ENCODE measurements at regions not wholly inside any gene's neighbourhood (a gene's known extent, or its start where the extent isn't known, plus 50 kb on each side); places are given as distances from the start of the nearest gene placed in this dataset.

DNA sequence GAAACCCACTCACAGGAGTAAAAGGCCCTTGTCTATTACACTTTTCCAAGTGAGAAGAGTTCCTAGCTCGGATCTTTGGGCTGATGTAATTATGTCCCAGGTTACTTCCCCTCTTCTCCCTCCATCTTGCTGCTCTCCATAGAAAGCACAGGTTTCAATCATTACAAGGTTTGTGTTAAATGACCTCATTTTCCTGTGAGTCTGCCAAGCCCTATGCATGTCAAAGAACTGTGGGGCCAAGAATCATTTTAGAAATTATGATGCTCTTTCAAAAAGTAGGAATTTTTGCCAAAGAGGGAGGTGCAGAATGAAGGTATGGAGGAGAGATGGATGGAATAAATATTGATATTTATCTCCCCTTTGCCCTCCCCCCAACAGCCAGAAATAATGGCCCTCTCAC, 129.3 kb upstream of the TPM1 start:
- ChIA-PET POLR2A (no interaction called here), CTCF (no interaction called here)
- no peak for DNase-seq (ENCODE audit: low read depth, low spot score)
- TF ChIP-seq, protein P1, sequence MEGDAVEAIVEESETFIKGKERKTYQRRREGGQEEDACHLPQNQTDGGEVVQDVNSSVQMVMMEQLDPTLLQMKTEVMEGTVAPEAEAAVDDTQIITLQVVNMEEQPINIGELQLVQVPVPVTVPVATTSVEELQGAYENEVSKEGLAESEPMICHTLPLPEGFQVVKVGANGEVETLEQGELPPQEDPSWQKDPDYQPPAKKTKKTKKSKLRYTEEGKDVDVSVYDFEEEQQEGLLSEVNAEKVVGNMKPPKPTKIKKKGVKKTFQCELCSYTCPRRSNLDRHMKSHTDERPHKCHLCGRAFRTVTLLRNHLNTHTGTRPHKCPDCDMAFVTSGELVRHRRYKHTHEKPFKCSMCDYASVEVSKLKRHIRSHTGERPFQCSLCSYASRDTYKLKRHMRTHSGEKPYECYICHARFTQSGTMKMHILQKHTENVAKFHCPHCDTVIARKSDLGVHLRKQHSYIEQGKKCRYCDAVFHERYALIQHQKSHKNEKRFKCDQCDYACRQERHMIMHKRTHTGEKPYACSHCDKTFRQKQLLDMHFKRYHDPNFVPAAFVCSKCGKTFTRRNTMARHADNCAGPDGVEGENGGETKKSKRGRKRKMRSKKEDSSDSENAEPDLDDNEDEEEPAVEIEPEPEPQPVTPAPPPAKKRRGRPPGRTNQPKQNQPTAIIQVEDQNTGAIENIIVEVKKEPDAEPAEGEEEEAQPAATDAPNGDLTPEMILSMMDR (IDR thresholded peaks at IDR 0.05; ENCODE audit: low read depth, low read length) = no peak
- no peaks in the 10 kb centered on the region for H3K27me3 ChIP-seq (ENCODE audit: control insufficient read depth, insufficient read depth, low read length)
- no peaks in the 10 kb centered on the region for H3K9me3 ChIP-seq (ENCODE audit: control insufficient read depth, insufficient read depth, low read length)
- no peak overlapping the region for H3K4me3 ChIP-seq (ENCODE audit: low read depth, low read length)
- no peak overlapping the region for H3K27ac ChIP-seq (ENCODE audit: low read depth, low read length)

DNA sequence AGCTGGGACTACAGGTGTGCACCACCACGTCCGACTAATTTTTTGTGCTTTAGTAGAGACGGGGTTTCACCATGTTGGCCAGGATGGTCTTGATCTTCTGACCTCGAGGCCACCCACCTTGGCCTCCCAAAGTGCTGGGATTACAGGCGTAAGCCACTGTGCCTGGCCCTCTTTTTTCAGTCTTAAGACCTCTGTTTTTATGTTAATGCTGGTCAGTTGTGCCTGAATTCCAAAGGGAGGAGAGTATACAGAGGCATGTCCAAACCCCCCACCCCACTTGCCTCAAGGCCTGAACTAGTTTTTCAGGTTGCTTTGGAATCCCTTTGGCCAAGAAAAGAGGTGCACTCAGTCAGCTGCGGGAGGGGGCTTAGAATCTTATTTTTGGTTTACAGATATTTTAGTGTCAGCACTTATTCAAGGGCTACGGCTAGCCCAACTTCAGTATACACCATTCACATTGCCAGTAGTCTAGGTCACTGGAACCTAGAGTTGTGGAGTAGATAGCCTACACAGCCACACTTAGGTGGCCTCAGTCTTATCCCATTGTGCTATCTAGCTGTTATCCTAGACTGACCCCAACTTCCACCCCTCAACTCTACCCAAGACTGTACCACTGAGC, 128.0 kb upstream of the TPM1 start:
- TF ChIP-seq, protein P1 (IDR thresholded peaks at IDR 0.05; ENCODE audit: low read depth, low read length) = no peak
- H3K9me3 ChIP-seq (ENCODE audit: control insufficient read depth, insufficient read depth, low read length) = no peaks in the 10 kb centered on the region
- H3K27me3 ChIP-seq (ENCODE audit: control insufficient read depth, insufficient read depth, low read length) = no peaks in the 10 kb centered on the region
- ChIA-PET POLR2A (no interaction called here), CTCF (no interaction called here)
- DNase-seq (ENCODE audit: low read depth, low spot score) = no peak
- H3K27ac ChIP-seq (ENCODE audit: low read depth, low read length) = no peak overlapping the region
- H3K4me3 ChIP-seq (ENCODE audit: low read depth, low read length) = no peak overlapping the region

DNA sequence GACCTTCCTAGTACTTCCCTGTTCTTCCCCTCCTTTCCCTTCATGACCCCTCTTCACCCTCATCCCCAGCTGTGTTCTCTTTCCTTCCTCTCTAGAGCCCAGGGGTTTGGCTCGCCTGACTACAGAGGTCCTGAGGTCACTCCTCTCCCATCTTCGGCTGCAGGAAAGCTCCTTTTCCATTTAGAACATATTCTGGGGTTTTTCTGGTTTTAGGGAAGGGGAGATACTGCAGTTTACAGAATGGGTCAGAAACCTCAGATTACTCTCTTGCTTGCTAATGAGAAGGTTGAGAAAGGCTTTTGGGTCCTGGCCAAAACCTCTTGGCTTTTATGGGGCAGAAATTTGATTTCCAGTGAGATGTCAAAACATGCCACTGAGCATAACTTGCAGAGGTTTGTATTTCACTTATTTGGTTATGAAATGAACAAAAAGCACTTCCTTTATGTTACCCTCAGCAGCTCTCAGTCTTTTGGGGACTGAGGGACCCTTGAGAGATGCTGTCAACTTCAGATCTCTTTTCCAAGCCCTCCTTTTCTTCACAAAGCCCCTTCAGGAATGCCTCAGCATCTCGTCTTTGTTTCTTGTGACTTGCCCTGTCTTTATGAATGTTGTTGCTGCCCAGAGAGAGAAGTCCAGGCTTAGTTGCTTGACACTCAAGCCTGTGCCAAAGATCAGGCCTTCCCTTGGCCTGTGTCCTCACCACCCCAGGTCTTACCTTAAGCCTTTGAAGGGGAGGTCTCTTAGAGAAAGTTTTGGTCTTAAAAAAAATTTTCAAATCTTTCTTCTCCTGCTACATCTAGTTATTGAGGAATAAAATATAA, 121.7 kb upstream of the TPM1 start:
- ChIA-PET CTCF (interaction anchor here (0.5 kb wide), 1 partner anchor 134 kb away, joined by 3 read pairs; no protein-coding TSS in a partner anchor), POLR2A (interaction anchor here (0.7 kb wide), 1 partner anchor 70 kb away, joined by 3 read pairs; no protein-coding TSS in a partner anchor)
- Histone ChIP-seq H3K9me3 (ENCODE audit: control insufficient read depth, insufficient read depth, low read length) (no peaks in the 10 kb centered on the region), H3K4me3 (ENCODE audit: low read depth, low read length) (no peak overlapping the region), H3K27ac (ENCODE audit: low read depth, low read length) (no peak overlapping the region), H3K27me3 (ENCODE audit: control insufficient read depth, insufficient read depth, low read length) (no peaks in the 10 kb centered on the region)
- TF ChIP-seq, protein P1 (IDR thresholded peaks at IDR 0.05; ENCODE audit: low read depth, low read length) = no peak
- no peak for DNase-seq (ENCODE audit: low read depth, low spot score)

DNA sequence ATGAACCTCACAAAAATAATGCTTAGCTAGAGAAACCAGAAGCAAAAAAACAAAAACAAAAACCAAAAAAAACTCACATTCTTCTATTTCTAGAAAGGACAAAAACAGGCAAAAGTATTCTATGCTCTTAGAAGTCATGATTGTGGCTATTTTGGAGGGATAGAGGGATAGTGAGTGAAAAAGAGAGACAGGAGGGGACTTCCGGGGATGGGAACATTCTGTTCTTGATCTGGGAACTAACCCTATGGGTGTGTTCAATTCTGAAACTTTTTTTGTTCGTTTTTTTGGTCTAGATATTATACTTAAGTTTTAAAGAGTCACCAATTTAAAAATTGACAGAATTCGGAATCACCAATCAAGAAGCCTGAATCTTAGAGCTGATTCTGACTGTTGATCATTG, 120.0 kb upstream of the TPM1 start:
- no peaks in the 10 kb centered on the region for H3K27me3 ChIP-seq (ENCODE audit: control insufficient read depth, insufficient read depth, low read length)
- ChIA-PET CTCF (no interaction called here), POLR2A (no interaction called here)
- no peak overlapping the region for H3K4me3 ChIP-seq (ENCODE audit: low read depth, low read length)
- H3K9me3 ChIP-seq (ENCODE audit: control insufficient read depth, insufficient read depth, low read length) = no peaks in the 10 kb centered on the region
- H3K27ac ChIP-seq (ENCODE audit: low read depth, low read length) = no peak overlapping the region
- DNase-seq (ENCODE audit: low read depth, low spot score) = no peak
- TF ChIP-seq, protein P1 (IDR thresholded peaks at IDR 0.05; ENCODE audit: low read depth, low read length) = no peak

DNA sequence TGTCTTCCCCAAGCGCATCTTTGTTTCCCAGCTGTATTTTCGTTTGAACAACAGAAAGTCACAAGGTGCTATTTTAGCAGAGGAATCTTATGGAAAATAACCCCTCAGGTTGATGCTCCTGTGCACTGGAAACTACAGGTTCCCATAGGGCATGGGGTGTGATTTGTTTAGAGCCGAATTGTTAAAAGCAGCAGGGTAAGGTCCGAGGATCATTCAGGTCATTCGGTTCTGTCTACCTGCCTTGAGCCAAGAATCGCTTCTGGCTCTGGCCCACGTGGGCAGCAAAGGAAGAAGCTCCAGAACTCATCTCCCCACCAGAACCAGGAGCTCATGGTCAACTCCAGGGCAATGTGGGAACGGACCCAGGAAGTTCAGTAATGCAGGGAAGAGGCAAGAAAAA, 116.7 kb upstream of the TPM1 start:
- TF ChIP-seq, protein P1 (IDR thresholded peaks at IDR 0.05; ENCODE audit: low read depth, low read length) = no peak
- DNase-seq (ENCODE audit: low read depth, low spot score) = no peak
- POLR2A ChIA-PET = no interaction called here
- H3K27me3 ChIP-seq (ENCODE audit: control insufficient read depth, insufficient read depth, low read length) = no peaks in the 10 kb centered on the region
- CTCF ChIA-PET = interaction anchor here (0.9 to 1.3 kb wide), 2 partner anchors 122 to 184 kb away, joined by 3 read pairs; no protein-coding TSS in a partner anchor
- H3K4me3 ChIP-seq (ENCODE audit: low read depth, low read length) = no peak overlapping the region
- no peak overlapping the region for H3K27ac ChIP-seq (ENCODE audit: low read depth, low read length)
- no peaks in the 10 kb centered on the region for H3K9me3 ChIP-seq (ENCODE audit: control insufficient read depth, insufficient read depth, low read length)

Data from AG04450 (cell line).